Activated gamma-delta T cell treated with anti-CD3 and anti-CD28 coated beads, Interleukin-2, amount 50 U/mL, for 16 hours (primary cell): ENCODE measurements at regions not wholly inside any gene's neighbourhood (a gene's known extent, or its start where the extent isn't known, plus 50 kb on each side); places are given as distances from the start of the nearest gene placed in this dataset.

Experiments used
- DNase-seq: peaks from one replicate; pipeline ENCODE4 v3.0.0-alpha.2; 2020; ENCODE audit warnings: low read depth

GRCh38 chr2:6617794-6618193 lies 247.9 kb downstream of the CMPK2 start:
- no peak for DNase-seq

GRCh38 chr2:6618201-6618600 lies 247.5 kb downstream of the CMPK2 start:
- no peak for DNase-seq

GRCh38 chr2:6623746-6624145 lies 242.0 kb downstream of the CMPK2 start:
- DNase-seq, result no peak

- no peak for DNase-seq
Observed at GRCh38 chr2:6626401-6627012, 239.2 kb downstream of the CMPK2 start.

GRCh38 chr2:6627316-6627715 lies 238.4 kb downstream of the CMPK2 start:
- no peak for DNase-seq

- DNase-seq, result no peak
Observed at GRCh38 chr2:6630209-6630608, 235.5 kb downstream of the CMPK2 start.

- DNase-seq, result no peak
Observed at GRCh38 chr2:6635296-6635695, 230.4 kb downstream of the CMPK2 start.

GRCh38 chr2:6637330-6637729 lies 228.4 kb downstream of the CMPK2 start:
- no peak for DNase-seq

- no peak for DNase-seq
Observed at GRCh38 chr2:6639929-6640620, 225.6 kb downstream of the CMPK2 start.

GRCh38 chr2:6640621-6641015 lies 225.1 kb downstream of the CMPK2 start:
- no peak for DNase-seq

- no peak for DNase-seq
Observed at GRCh38 chr2:6641956-6642355, 223.8 kb downstream of the CMPK2 start.

GRCh38 chr2:6644261-6644660 lies 221.4 kb downstream of the CMPK2 start:
- no peak for DNase-seq

- no peak for DNase-seq
Observed at GRCh38 chr2:6645004-6645403, 220.7 kb downstream of the CMPK2 start.

- no peak for DNase-seq
Observed at GRCh38 chr2:6645672-6646071, 220.0 kb downstream of the CMPK2 start.

GRCh38 chr2:6647046-6647445 lies 218.7 kb downstream of the CMPK2 start:
- DNase-seq, result no peak

GRCh38 chr2:6648596-6649247 lies 217.0 kb downstream of the CMPK2 start:
- DNase-seq, result no peak

GRCh38 chr2:6650311-6650710 lies 215.4 kb downstream of the CMPK2 start:
- DNase-seq, result no peak

- DNase-seq, result no peak
Observed at GRCh38 chr2:6652251-6652650, 213.5 kb downstream of the CMPK2 start.

GRCh38 chr2:6653281-6653750 lies 212.4 kb downstream of the CMPK2 start:
- DNase-seq, result no peak

GRCh38 chr2:6654279-6654678 lies 211.4 kb downstream of the CMPK2 start:
- DNase-seq, result no peak

- no peak for DNase-seq
Observed at GRCh38 chr2:6656633-6657032, 209.1 kb downstream of the CMPK2 start.

GRCh38 chr2:6657136-6657535 lies 208.6 kb downstream of the CMPK2 start:
- DNase-seq, result no peak

GRCh38 chr2:6657855-6658254 lies 207.9 kb downstream of the CMPK2 start:
- no peak for DNase-seq
